SK-N-SH treated with all-trans-retinoic acid at 6 μM for 48 hours (cell line): ENCODE measurements at regions not wholly inside any gene's neighbourhood (a gene's known extent, or its start where the extent isn't known, plus 50 kb on each side); places are given as distances from the start of the nearest gene placed in this dataset.

Experiments
- ARNTL ChIP-seq: fragments of 450-650 bp; formaldehyde crosslinking; IDR thresholded peaks from 2 replicates; pipeline ENCODE4 v1.5.0; 2020; ENCODE audit warnings: low read depth, mild to moderate bottlenecking, moderate library complexity, borderline replicate concordance
- ESRRG ChIP-seq: fragments of 250-450 bp; sonication (Bioruptor Pico); IDR thresholded peaks from 2 replicates; pipeline ENCODE4 v1.6.1; 2021; ENCODE audit warnings: mild to moderate bottlenecking
- ISL1 ChIP-seq: fragments of 250-450 bp; sonication (Bioruptor Pico); IDR thresholded peaks from 2 replicates; pipeline ENCODE4 v2.1.2; 2022; ENCODE audit warnings: mild to moderate bottlenecking, moderate library complexity
- RARB ChIP-seq: fragments of 250-450 bp; sonication (Bioruptor Pico); IDR thresholded peaks from 2 replicates; pipeline ENCODE4 v1.8.0; 2021; ENCODE audit warnings: mild to moderate bottlenecking, moderate library complexity
- ZC3H10 ChIP-seq: fragments of 250-450 bp; sonication (Bioruptor Pico); IDR thresholded peaks from 2 replicates; pipeline ENCODE4 v1.5.1; 2021; ENCODE audit warnings: mild to moderate bottlenecking, moderate library complexity
- ZFP3 ChIP-seq: fragments of 250-450 bp; sonication (Bioruptor Pico); IDR thresholded peaks from 2 replicates; pipeline ENCODE4 v1.5.0; 2020; ENCODE audit warnings: mild to moderate bottlenecking, moderate library complexity
- ZNF70 ChIP-seq: fragments of 450-650 bp; formaldehyde crosslinking; IDR thresholded peaks from 2 replicates; pipeline ENCODE4 v1.5.0; 2020; ENCODE audit warnings: mild to moderate bottlenecking, moderate library complexity
- ZNF8 ChIP-seq: fragments of 450-650 bp; formaldehyde crosslinking; IDR thresholded peaks from 2 replicates; pipeline ENCODE4 v1.5.0; 2020; ENCODE audit warnings: mild to moderate bottlenecking, moderate library complexity
- TF ChIP-seq, protein P1 (sequence below): fragments of 250-450 bp; sonication (Bioruptor Pico); IDR thresholded peaks from 2 replicates; pipeline ENCODE4 v1.8.0; 2020; ENCODE audit warnings: mild to moderate bottlenecking, moderate library complexity, borderline replicate concordance
- TF ChIP-seq, protein P2 (sequence below): fragments of 250-450 bp; sonication (Bioruptor Pico); IDR thresholded peaks from 2 replicates; pipeline ENCODE4 v1.5.0; 2020; ENCODE audit warnings: mild to moderate bottlenecking, moderate library complexity
- TF ChIP-seq, protein P3 (sequence below): fragments of 250-450 bp; sonication (Bioruptor Pico); IDR thresholded peaks from 2 replicates; pipeline ENCODE4 v1.5.1; 2020; ENCODE audit warnings: low read depth, mild to moderate bottlenecking, moderate library complexity

DNA sequence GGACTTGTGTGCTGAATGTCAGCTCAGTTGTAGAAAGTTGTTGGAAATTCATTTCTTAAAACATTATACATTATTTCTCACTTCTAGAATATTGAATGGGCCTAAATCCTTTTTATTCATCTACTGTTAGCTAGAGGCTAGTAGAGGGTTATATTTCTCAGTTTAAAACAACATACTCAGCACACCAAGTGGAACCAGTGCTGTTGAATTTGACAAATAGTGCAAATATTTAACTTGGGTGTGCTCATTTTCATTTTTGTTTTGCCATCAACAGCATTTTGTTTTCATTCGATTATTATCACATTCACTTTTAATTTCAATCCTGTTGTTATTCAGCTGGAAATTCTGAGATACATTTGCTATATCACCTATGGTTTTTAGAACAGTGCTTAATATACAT, 269.4 kb upstream of the PEX5L start:
- TF ChIP-seq, protein P1, sequence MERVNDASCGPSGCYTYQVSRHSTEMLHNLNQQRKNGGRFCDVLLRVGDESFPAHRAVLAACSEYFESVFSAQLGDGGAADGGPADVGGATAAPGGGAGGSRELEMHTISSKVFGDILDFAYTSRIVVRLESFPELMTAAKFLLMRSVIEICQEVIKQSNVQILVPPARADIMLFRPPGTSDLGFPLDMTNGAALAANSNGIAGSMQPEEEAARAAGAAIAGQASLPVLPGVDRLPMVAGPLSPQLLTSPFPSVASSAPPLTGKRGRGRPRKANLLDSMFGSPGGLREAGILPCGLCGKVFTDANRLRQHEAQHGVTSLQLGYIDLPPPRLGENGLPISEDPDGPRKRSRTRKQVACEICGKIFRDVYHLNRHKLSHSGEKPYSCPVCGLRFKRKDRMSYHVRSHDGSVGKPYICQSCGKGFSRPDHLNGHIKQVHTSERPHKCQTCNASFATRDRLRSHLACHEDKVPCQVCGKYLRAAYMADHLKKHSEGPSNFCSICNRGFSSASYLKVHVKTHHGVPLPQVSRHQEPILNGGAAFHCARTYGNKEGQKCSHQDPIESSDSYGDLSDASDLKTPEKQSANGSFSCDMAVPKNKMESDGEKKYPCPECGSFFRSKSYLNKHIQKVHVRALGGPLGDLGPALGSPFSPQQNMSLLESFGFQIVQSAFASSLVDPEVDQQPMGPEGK (CRISPR knock-in tag): no peak
- no peak for TF ChIP-seq ZC3H10 (CRISPR knock-in tag)
- TF ChIP-seq, protein P2, sequence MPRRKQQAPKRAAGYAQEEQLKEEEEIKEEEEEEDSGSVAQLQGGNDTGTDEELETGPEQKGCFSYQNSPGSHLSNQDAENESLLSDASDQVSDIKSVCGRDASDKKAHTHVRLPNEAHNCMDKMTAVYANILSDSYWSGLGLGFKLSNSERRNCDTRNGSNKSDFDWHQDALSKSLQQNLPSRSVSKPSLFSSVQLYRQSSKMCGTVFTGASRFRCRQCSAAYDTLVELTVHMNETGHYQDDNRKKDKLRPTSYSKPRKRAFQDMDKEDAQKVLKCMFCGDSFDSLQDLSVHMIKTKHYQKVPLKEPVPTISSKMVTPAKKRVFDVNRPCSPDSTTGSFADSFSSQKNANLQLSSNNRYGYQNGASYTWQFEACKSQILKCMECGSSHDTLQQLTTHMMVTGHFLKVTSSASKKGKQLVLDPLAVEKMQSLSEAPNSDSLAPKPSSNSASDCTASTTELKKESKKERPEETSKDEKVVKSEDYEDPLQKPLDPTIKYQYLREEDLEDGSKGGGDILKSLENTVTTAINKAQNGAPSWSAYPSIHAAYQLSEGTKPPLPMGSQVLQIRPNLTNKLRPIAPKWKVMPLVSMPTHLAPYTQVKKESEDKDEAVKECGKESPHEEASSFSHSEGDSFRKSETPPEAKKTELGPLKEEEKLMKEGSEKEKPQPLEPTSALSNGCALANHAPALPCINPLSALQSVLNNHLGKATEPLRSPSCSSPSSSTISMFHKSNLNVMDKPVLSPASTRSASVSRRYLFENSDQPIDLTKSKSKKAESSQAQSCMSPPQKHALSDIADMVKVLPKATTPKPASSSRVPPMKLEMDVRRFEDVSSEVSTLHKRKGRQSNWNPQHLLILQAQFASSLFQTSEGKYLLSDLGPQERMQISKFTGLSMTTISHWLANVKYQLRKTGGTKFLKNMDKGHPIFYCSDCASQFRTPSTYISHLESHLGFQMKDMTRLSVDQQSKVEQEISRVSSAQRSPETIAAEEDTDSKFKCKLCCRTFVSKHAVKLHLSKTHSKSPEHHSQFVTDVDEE: no peak
- no peak for TF ChIP-seq ARNTL (CRISPR knock-in tag)
- no peak for TF ChIP-seq ZFP3 (CRISPR knock-in tag)
- TF ChIP-seq ISL1 (CRISPR knock-in tag): no peak
- TF ChIP-seq ZNF8 (CRISPR knock-in tag): no peak
- TF ChIP-seq, protein P3, sequence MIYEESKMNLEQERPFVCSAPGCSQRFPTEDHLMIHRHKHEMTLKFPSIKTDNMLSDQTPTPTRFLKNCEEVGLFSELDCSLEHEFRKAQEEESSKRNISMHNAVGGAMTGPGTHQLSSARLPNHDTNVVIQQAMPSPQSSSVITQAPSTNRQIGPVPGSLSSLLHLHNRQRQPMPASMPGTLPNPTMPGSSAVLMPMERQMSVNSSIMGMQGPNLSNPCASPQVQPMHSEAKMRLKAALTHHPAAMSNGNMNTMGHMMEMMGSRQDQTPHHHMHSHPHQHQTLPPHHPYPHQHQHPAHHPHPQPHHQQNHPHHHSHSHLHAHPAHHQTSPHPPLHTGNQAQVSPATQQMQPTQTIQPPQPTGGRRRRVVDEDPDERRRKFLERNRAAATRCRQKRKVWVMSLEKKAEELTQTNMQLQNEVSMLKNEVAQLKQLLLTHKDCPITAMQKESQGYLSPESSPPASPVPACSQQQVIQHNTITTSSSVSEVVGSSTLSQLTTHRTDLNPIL: no peak
- TF ChIP-seq ESRRG (CRISPR knock-in tag): no peak
- no peak for TF ChIP-seq RARB (CRISPR knock-in tag)
- TF ChIP-seq ZNF70: no peak
